Superior temporal gyrus (tissue), 1 donor: ENCODE measurements at regions not wholly inside any gene's neighbourhood (a gene's known extent, or its start where the extent isn't known, plus 50 kb on each side); places are given as distances from the start of the nearest gene placed in this dataset.

ENCODE experiments used
- DNase-seq: peaks from one replicate; pipeline ENCODE4 v3.0.0-alpha.2; 2016; ENCODE audit errors: extremely low spot score

DNA sequence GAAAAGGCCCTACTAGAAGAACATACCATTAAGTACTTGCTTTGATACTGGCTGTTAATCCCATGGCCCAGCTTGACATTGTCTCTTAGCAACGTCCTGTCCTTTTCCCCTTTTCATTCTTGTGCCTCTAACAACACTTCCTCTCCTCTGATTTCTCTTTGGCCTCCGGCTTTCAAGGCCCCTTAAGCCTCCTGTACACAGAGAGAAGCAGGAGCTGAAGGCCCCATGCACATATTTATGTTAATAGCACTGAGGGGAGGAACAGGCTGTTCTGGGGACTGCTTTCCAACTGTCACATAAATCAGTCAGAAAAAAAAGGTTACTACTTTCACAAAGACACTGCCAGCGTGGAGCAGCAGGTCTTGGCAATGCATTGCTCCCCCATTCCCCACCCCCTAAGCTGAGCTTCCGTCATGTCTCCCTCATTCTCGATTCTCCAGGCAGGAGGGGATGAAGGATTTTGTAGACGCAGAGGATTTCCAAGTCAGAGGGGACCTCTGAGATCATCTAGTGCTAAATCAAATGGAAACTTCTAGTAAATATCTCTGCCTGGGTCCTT, 257.4 kb upstream of the ADAMTS9 start:
- no peak for DNase-seq

DNA sequence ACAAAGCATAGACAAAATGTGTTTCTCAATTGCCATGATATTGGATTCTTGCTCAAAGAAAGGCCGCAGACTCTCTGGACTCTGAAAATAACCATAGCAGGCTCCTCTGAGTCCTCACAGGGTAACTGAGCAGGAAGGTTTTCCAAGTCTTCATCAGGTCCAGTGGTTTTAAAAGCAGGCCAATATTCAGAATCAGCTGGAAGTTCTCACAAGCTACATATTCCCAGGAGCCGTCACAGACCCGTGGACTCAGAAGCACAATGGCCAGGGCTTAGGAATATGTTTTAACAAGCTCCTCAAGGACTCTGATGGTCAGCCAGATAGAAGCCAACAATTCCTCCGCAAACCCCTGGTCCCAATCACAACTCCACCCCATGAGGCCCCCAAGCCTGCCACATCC, 256.1 kb upstream of the ADAMTS9 start:
- DNase-seq, result no peak

DNA sequence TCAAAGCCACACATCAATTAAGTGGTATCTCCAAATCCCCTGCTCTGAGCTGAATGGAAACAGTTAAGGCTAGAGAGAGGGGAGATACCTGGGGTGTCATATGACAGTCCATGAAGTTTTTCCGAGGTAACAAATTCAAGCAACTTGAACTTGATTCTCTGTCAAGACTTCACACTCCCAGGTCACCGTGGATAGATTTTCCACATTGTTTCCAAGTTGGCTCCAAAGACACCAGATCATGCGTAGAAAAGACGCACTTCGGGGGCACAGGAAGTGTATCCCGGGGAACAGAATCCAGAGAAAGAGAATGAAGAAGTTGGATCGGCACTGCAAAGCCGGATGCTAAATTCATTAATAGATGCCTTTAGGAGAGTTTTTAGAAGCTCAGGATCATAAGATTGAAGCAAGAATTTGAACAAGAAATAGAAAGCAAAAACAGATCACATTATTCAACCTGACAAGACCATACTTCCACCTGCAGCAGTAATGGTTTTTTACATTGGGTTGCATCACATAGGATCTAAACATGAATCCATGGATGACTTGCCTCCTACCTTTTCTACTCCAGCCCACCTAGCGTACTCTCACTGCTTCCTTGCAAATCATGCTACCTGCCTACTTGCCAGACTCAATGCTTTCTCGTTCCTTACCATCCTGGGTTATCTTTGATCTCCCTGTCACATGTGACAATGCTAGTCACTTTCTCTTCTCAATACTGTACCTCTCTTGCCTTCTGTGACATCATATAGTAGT, 253.0 kb upstream of the ADAMTS9 start:
- no peak for DNase-seq

DNA sequence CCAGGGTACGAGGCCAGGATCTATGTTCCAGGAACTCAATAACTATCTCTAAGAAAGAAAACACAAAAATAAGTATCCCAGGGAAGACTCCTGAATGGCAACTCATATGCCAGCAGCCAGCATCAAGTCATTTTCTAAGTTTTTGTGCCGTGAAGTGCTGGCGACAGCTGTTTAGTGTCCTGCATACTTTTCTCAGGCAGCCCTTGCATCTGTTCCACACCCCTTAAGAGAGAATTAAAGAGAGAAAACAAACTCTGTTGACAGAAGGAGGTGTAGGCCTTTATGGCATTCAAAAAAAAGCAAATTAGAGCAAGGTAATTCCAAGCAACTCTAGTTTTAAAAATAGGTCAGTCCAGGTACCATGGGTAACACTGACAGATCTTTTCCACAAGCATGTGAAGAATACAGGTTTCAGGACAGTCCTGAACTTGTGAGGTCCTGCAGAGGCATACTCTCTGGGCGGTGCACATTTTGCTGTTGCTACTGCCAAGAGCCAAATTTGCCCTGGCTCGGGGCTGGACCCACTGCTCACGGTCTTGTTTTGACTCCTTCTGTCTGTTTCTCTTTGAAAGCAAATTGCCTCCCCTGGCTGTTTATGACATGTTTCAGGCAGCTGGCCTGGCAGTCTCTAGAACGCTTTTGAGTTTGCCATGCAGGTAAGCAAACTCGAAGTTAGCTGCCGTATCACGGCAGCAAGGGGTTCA, 252.1 kb upstream of the ADAMTS9 start:
- no peak for DNase-seq

DNA sequence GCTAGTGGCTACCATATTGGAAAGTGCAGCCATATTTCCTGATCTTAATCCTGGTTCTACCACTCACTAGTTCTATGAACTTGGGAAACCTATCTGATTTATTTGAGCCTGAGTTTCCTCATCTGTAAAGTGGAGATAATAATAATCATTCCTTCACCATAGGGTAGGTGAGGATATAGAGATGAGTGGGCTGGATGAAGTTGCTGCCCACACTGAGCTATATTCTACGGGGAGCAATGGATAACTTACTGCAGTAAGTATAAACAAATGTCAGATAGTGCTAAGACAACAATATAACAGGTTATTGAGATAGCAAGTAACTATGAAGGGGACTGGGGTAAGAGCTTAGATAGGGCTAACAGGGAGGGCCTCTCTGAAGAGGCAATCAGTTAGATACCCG, 251.5 kb upstream of the ADAMTS9 start:
- DNase-seq, result no peak

DNA sequence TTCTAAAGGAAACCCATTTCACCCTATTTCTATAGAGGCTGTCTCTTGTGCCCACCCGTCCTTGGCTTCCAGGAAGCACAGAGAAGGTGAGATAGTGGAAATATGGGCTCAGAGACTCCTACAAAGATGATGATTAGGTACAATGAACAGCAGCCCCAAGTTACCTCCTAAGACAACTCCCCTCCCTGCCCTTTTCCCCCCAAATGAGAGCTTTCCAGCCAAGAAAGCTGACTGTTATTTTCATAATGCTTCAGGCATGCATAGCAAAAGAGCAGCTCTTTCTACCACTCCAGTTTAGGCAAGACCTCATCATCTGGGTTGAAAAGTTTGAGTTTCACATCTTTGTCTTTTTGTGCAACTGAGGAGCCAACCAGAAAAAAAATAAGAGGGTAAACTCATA, 248.8 kb upstream of the ADAMTS9 start:
- no peak for DNase-seq

DNA sequence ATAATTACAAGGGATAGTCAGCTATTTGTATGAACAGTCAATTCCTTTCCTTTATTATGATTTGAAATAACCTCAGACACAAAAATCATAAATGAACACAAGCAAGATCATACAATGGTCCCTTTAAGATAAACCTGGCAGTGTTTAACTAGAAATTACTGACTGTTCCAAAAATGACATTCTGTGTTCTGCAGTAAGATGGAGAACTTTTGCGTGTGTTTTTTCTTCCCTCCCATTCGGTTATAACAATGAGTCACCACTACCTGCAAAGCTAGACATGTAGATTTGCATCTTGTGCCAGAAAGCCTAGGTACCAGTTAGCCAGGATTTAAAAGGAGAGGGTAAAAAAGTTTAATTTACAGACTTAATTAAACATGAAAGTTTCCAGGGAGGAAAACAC, 248.2 kb upstream of the ADAMTS9 start:
- no peak for DNase-seq

DNA sequence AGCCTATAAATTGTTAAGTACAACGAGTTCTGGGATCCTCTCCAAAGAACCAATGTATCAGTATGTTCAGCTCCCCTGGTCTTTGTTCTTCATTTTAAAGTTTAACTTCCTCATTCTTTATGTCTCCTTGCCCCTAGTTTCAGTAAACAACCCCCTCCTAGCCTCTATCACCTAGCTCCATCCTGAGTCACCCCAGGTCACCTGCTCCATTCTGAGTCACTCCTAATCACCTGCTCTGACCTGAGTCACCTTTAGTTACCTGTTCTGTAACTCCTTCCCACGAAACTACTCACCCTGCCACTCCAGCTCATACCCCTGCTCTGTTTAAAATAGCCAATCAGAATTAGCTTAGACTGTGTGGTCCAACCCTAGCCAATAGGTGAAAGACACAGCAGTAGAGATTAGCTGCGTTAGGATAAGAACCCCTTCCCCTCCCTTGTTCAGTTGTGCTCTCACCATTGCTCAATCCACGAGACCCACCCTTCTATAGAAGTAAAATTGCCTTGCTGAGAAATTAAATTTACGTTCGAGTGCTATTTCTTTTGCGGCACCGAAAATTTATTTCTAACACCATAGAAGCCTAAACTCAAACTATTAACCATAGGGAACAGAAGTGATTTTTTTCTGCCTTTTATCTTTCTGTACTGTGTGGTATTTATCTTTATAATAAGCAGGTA, 245.0 kb upstream of the ADAMTS9 start:
- no peak for DNase-seq

DNA sequence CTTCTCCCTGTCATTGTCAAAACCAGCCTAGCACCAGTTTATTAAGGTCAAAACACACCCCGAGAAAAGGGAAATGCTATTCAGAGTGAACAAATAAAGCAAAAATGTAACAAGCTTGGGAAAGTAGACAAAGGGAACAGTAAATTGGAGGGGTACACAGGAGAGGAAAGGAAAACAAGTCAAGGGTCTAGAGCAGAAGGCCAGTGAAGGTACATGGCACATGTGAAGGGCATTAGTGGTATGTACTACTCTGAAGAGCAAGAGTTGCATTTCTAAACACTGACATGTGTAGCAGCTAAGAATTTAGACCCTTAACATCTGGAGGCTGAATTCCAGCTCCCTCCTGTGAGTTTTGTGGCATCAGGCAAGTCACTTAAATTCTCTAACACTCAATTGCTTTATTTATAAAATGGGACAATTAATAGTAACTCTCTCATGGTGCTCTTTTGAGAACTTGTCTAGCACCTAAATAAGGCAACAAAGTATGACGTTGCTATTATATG, 244.3 kb upstream of the ADAMTS9 start:
- no peak for DNase-seq

DNA sequence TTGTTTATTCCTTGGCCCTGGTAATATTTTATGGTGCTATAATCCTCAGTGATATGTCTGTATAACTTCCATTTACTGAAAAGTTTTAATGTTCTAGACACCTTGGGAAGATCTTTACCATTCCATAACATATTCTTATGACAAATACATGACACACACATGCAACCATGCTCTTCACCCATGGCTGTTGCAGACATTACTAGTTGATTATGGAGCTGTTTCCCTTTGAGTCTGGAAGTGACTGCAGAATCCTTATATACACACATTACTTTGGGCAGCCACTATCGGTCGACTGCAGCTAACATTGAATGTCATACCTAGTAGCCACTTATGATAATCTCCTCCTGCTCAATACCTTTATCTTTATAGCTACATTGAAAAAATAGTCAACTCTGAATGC, 243.1 kb upstream of the ADAMTS9 start:
- DNase-seq, result no peak

DNA sequence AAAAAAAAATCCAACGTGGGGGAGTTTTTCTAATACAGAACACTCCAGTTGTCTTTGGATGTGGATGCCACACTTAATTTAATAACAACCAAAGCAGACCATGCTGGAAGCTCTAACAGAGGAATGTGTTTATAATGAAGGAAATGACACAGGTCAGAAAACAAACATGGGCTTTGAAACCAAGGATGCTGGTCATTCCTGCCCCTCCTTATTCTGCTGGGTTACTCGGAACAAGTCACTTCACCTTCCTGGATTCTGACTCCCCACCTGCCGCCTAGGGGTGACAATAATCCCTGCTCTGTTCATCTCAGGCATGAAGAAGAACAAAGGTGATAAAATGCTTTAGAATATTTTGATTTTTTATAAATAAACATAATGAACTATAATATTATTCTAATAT, 240.9 kb upstream of the ADAMTS9 start:
- DNase-seq, result no peak

DNA sequence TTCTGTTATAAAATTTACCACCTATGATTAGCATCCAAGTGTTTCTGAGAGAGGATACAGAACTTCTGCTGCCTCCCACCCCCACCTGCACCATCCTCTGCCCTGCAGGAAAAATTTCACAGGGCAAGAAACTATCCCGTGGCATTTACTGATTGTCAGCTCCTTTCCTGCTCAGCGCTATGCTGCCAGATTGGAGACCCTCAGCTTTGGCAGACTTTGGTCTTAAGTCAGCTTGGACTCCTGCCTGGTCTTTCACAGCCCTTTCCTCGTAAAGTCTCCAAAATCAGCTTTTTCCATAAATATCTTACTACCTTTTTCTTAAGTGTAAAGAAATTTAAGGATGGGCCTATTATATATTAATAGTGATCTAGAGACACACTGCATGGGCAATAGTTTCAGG, 239.9 kb upstream of the ADAMTS9 start:
- no peak for DNase-seq

DNA sequence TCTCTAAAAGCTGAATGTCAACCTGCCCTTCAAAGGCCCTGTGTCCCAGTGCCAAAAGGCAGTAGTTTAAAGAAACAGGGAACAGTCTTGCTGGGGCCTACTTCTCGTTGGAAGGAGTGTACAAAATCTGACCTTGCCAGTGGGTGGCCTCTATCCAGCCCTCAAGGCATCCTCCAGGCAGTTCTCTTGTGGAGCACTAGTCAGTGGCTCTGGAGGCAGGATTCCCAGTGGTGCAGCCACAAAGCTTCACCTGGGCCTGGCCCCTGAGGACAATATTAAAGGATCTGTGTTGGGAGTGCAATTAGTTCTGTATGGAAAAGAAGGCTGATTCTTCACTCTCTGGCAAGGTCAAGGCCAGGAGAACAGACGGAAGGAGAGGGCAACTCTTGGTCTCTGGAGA, 237.8 kb upstream of the ADAMTS9 start:
- no peak for DNase-seq

DNA sequence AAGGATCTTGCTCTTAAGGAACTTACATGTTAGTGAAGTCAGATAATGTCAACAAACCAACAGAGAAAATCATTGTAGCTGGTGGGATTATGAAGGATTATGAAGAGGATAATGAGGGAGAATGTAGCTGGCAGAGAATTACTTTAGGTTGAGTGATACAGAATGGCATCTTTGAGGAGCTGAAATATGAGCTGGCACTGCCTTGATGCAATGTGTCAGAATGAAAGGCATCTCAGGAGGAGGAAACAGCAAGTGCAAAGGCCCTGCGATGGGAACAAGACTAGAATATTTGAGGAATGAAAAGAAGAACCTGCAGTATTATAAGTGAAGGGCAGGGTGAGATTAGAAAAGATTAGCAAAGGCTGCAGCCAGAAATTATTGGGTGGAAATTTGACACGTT, 237.2 kb upstream of the ADAMTS9 start:
- DNase-seq, result no peak

DNA sequence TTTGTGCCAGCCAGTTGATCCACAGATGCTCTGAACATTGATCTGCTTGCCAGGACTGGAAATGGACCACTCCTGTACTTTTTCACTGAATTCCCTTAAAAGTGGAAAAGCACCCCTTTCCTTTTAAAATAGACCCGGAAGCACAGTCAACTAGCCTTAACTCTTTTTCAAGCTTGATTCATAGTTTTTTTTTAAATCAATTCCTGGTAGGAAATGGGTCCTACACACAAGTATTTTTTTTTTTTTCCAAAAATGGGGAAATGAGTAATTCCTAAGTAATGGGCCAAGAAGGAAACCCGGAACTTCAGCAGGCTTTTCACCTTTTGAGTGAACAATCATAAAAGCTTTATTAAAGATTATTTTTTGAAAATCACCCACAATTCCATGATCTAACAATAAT, 234.4 kb upstream of the ADAMTS9 start:
- no peak for DNase-seq

DNA sequence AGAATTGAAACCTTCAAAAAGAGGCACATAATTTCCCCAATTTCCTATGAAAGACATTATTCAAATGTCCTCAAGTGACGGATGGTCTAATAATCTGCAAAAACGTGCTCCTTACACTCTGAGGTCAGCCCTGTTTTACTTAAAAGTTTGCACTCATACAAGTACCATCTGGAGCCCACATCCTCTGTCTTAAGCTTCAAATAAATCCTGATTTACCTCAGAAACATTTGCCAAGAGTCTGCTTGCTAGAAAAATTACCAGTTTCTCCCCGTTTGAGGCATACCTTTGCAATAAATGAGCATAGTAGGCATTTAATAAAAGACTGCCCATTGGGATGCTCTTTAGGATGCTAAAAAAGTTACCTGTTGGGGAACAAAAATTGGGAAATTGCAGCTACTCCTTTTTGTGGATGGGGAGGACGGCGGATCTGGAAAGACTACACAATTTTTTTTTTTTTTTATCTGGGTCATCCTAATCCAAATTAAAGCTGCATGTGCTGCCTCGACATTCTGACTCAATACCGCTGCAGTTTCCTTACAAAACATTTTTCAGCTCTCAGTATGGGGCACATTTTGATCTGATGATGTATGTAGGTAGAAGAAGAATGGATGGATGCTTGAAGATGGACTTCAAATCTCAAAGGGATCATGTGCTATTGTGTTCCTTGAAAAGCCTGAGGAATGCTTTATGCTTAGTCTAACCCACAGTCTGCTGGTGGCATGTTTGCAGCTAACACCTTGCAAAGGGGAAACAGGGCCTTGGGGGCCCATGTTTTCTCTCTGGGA, 233.7 kb upstream of the ADAMTS9 start:
- no peak for DNase-seq

DNA sequence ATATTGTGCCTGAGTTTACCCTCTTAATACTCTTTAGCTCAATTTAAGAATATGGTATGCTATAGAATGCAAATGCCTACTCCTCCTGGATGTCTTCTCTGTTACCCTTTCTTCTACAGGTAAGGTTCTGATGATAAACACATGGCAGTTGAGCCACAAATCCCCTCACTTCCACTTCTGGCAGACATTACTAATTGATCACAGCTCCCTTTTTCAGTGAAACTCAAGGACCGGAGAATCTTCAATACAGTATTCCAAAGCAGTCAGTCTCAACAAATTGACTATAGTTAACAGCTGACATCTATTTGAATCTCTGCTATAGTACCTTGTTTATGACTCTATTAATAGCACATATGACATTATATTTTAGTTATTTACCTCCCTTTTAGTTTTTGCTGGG, 232.1 kb upstream of the ADAMTS9 start:
- DNase-seq, result no peak

DNA sequence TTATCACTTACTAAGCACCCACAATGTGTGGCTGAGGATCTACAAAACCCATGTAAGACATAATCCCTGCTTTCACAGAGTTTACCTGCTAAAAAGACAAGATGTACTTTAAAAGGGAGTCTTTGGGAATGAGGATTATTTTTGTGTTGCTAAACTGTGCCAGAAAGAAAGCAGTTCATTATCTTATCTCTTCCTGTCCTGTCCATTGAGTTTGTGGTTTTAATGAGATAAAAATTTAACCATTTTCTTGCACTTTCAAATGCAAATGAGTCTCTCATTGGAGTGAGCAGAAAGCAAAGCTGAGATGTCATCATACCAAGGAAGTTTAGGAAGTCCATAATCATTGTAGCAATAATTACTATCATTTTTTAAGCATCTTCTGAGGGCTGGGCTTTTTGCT, 231.2 kb upstream of the ADAMTS9 start:
- DNase-seq, result no peak

DNA sequence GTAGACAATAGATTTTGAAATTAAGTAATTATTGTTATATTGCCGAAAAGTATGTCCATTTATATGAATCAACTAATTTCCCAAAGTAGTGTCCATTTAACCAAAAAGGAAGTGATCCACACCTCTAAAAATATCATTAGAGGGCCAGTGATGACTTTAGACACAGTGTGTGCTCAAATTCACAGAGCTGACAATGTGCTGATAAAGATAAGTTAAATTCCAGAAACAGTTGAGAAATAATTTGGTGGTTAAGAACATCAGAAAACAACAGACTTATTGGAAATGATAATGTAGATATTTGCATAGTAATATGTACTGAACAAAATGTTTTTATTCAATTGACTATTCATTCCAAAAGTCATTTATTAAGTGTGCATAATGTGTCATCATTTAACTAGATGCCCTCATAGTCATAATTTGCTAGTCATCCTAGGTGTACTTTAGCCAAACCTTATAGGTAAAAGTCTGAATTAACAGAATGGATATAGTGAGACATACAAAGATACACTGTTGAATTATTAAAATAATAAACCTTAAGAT, 230.2 kb upstream of the ADAMTS9 start:
- DNase-seq, result no peak

DNA sequence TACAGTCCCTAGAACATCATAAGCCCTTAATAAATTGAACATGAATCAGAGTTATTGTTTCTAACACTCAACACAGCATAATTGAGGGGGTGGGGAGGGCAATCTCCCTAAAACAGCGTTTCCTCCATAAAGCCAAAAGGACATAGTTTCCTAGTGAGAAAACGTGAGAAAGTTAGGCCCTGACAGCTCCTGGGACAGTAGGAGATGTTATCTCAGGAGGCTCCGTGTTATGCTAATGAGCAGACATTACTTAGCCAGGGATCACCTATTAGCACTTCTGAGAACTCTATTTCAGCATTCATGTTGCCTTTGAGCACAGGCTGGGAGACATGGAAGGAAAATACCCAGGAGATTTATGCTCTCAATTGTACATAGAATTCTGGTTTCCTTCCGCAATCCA, 229.1 kb upstream of the ADAMTS9 start:
- no peak for DNase-seq

DNA sequence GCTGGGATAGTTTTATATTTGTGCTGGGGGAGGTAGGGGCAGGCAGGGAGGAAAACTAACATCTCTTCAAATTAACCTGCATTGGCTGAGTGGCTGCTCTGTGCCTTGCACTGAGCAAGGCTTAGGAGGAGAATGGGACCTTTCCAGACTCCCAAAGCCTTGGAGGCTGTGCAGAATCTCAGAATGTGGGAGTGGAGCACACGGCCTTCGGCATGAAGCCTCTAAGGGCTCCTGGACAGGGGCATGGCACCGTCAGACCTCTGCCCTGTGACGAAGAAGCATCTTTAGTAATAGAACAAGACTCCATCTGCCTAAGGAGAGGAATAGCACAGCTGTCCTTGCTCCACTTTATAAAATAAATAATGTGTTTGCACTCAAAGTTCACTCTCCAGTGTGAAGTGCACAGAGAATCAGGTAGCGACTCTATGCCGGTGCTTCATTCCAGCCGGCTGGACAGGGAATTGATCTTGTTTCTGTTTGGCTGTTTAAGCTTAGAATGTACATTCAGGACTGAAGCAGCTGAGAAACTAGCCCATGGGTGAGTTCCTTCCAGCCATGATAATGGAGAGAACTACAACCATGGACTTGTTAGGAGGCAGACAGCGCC, 228.5 kb upstream of the ADAMTS9 start:
- DNase-seq, result no peak
